SW 1271 (cell line): ENCODE measurements at regions not wholly inside any gene's neighbourhood (a gene's known extent, or its start where the extent isn't known, plus 50 kb on each side); places are given as distances from the start of the nearest gene placed in this dataset.

Source experiments
- DNase-seq, 2 experiments: peaks; one replicate each; lab custom pipeline; 2025; lab: John Stamatoyannopoulos, UW

DNA sequence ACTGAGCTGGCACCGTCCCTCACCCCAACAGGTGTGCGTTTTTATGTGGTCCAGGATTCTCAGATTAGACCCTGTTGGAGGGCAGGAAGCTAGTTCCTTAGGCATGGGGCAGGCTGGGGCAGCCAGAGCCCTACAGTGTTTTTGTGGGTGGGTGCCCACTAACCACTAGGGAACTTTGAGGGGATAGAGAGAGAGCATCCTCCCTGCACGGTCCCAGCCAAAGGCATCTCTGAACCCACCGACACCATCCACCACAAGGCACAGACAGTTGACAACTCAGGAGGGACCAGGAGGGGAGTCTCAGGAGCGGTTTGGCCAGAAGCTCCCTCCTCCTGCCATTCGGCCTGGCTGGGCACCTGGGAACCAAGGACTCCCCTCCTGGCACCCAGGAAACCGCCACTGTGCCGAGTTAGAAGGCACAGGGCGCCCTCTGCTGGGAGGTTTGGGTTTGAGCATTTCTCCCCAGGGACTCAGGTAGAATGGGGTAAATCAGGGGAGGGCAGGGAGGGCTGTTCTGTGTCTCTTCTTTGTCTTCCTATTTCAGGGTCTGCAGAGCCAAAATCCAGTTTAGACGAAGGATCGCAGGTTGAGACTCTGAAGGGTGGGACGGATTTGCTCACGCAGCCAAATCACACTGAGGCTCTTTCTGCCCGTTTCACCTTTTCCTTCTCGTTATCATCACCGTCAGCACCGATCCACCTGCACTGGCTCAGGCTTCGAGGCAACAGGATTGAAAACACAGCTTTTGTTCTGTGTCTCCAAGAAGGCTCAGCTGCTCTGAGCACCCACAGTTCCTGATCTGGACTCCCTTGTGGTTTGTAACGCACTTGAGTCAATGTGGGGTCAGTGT is 84.8 kb upstream of the COL13A1 start:
- peak in 1 of 2 experiments; percentile 25 for DNase-seq

DNA sequence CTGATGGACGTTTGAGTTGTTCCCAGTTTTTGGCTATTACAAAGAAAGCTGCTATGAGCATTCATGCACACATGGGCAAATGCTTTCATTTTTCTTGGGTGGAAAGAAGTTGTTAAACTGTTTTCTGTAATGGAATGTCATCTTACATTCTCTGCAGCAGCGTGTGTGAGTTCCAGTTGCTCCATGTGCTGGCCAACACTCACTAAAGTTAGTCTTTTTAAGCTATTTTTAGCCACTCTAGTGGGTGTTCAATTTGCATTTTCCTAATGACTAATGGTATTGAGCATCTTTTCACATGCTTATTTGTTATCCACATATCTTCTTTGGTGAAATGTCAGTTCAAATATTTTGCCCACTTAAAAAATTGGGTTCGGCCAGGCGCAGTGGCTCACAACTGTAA is 82.8 kb upstream of the COL13A1 start:
- no peak for DNase-seq

- DNase-seq: peak in 1 of 2 experiments; percentile 8
These were observed 79.9 kb upstream of the COL13A1 start for GRCh38 chr10:69721690-69722310.

DNA sequence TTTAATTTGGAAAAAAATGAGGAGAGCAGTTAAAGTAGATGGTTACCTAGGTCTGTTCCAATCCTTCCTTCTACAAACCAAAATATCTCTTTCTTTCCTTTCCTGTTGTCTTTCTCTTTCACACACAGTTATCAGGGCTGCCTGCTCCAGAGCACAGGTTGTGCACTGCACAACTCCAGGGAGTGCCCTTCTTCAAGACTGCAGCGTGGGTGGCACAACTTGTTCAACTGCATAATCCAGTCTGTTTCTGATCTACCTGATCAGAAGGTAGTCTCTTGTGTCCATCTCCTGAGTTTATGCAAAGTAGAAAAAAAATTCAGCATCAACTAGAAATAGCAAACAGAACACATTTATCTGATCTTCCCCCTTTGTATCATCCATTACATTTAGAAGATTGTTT is 78.1 kb upstream of the COL13A1 start:
- no peak for DNase-seq

GRCh38 chr10:69726850-69727249 is 74.9 kb upstream of the COL13A1 start:
- DNase-seq: no peak

DNA sequence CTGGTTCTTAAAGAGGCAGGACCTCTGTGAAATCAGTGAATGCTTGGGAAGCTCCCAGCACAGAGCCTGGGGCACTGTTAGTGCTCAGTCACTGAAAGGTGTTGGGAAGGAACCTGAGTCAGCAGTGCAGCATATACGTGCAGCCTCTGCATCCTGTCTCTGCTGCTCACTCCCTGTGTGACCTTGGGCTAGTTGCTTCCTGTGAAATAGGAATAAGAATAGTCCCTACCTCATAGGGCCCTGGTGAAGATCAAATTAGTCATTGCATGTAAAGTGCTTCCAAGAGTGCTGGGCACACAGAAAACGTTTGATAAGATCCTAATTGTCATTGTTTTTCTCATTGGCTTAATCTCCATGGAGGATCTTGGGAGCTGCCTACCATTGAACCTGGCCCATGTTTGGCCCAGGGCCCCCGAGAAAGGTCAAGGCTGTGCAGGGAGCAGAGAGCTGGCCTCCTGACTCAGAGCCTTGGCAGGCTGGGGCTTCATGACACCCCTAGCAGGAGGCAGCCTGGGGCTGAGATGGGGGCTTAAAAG is 73.3 kb upstream of the COL13A1 start:
- DNase-seq: no peak

DNA sequence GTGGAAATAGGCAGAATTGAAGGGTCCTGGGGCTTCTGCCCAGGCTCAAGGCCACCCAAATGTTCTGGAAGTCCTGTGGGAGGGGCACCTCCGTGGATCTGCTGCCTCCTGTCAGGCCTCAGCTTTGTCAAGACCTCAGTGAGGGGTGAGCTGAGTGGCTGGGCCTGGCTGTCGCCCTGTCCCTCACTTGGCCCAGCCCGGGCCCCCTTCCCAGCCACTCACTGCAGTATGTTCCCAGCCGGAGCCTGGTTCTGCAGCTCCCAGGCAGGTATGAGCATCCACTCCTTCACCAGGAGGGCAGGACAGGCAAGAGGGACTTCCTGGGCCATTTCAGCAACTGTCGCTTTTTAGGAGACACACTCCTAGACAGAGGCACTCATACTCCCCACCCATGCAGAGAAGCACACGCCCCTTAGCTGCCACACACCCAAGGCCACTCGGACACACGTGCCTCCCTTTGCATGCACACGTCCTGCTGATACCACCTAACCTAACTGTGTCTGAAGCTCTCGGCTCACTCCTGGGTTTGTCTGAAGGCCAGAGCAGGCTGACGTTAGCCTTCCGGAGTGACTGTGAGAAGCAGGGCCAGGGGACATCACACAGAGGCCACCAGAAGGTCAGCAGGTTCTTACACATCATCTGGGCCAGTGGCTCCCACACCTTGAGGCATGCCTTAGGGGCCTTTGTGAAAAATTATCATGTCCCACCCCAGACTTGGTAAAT is 72.2 kb upstream of the COL13A1 start:
- no peak for DNase-seq

DNA sequence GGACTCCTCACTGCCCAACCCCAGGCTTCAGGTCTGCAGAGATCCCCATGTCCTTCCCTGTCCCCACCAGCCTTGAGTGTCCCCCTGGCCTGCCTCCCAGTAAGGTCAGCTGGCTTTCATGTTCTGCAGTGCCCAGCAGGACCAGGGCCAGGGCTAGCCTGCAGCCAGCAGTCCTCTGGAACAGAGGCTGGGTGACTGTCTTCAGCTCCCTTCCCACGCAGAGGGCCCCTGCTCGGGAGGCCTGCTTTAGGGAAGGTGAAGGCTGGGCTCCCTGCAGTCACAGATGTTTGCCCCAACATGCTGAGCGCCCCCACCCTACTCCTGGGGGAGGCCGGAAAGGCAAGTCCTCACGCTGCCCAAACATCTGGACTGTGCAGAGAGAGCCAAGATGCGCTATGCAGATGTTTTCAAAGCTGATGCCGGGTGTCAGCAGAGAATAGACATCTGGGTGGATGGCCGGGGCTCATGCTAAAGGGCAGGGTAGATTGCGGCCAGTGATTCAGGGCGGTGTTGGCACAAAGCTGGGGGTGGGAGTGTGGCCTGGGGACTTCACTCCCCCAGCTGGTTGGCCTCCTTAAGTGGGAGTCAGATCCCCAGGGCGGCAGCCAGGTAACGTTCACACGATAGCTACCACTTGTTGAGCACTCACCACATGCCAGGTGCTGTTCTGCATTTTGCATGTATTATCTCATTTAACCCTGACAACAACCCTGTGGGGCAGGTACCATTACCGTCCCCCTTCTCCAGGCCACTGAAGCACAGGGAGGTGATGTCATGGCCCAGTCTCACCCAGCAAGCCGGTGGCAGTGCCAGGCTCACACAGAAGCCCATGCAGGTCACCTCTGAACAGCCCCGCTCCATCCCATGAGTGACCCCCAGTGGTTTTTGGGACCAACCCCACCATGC is 71.2 kb upstream of the COL13A1 start:
- no peak for DNase-seq

DNA sequence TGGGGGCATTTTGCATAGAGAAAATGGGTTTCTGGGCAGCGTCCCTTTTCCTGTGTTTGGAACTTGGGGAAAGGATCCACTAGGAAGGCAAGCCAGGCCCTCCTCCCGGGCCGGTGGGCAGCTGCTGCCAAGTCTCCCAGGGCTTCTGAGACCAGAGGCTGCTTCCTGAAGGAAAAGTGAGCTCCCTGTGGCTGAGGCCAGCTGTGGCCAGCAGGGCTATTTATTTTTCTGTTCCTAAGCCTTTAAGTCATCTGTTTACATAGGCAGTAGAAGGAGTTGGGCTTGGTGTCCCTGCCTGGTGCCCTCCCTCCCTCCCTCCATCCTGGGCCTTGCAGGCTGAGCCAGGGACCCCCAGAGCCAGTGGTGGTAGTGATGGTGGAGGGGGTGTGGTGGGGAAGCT is 70.5 kb upstream of the COL13A1 start:
- no peak for DNase-seq

- no peak for DNase-seq
These were observed 70.0 kb upstream of the COL13A1 start for GRCh38 chr10:69731698-69732097.

- DNase-seq: no peak
These were observed 69.4 kb upstream of the COL13A1 start for GRCh38 chr10:69732147-69732825.

GRCh38 chr10:69732826-69733150 is 68.9 kb upstream of the COL13A1 start:
- DNase-seq: no peak

DNA sequence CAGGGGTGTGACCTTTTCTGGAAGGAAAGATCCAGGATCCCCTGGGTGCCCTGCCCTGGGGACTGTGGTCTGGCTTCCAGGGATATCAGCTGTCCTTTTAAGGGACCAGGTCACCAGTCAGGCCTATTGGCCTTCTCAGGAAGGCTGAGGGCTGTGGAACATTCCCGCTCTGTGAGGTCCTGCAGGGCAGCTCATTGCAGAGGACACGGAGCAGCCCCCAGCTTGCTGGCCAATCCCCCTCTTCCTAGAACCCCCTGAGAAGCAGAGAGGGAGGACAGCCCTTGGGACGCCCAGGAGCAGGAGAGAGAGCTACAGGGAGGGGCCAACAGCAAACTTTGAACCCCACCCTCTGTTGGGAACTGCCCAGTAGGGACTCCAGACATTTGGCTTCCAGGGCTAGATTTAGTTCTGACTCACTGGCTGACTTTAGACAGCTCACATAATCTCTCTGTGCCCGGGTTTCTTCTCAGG is 67.9 kb upstream of the COL13A1 start:
- DNase-seq: no peak

GRCh38 chr10:69734416-69734796 is 67.3 kb upstream of the COL13A1 start:
- DNase-seq: no peak

GRCh38 chr10:69734797-69735468 is 66.8 kb upstream of the COL13A1 start:
- no peak for DNase-seq

- no peak for DNase-seq
These were observed 64.6 kb upstream of the COL13A1 start for GRCh38 chr10:69736886-69737641.

DNA sequence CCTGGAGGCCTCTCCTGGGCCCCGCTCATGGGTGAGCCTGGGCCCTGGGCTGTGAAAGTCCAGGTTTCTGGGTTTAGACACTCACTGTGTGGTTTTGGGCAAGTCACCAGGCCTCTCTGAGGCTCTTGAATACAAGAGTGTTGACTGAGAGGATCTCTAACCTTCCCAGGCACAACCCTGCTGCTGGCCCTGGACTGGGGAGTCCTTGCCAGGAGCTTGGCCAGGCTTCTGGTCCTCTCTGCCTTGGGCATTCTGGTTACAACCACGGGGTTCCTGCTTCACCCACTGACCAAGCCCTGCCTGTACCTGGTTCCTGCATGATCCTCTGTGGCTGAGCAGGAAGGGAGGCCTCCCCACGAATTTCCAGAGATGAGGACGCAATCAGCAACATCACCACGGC is 63.6 kb upstream of the COL13A1 start:
- DNase-seq: no peak

- DNase-seq: no peak
These were observed 62.8 kb upstream of the COL13A1 start for GRCh38 chr10:69738858-69739435.

DNA sequence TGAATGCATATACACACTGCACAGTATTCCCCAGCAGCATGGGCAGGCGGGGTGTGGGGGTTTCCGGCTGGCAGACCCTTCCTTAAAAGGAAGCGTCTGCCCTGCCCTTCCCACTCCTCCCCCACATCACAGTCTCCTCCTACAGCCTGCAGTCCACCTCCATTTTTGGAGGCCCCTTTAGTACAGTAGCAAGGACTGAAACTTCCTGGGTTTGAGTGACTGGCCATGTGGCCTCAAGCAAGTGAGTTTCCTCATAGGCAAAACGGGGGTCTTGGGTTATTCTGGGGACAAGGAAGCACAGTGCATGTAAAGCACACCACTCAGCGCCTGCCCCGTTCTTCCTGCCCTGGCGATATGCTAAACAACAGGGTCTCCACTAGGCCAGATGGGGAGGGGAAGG is 62.1 kb upstream of the COL13A1 start:
- no peak for DNase-seq
